ENCODE measurements at regions not wholly inside any gene's neighbourhood (a gene's known extent, or its start where the extent isn't known, plus 50 kb on each side); places are given as distances from the start of the nearest gene placed in this dataset.

DNA sequence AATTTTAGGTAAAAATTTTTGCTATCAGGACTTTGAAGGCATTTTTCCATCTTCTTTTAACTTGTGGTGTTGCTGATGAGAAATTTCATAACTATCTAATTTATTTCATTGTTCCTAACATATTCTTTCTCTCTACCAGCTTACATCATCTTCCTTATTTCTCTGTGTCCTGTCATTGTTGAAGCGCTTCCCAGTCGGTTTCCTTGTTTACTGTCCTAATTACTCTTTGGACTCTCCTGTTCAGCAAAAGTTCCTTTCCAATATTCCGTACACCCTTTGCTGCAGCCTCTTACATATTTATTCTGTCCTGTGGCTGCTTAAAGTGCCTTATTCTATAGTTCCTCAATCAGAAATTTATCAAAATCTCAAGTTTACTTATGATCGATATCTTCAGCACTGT is 609.0 kb upstream of the FZD8 start:
- DNase-seq, result no peak

DNA sequence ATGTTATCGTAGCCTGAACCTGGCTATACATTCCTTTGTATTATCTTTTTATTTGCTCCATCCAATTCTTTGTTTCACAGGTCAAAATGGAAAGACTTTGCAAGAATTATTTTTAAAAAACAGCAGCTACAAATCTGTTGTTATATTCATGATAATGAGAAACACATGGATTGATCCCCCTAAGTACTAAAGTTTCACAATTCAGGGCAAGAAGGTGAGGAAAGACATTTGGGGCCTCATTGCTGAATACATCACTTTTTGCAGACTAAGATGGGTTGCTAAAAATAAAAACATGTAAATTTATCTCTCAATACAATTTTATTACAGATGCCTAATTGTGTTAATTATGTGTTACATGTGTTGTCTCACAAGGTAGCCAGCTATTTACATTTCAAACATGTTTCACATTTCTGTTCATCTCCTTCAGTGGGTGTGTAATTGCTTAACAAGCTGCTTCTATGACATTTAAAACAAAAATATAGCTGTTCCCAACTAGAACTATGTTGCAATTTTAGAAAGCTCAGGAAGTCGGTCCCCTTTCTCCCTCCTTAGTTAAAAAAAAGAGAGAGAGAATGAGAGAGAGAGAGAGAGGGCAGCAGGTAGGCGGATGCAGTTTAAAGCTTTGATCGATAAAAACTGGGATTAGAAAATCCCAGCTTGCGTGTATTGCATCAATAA is 606.3 kb upstream of the FZD8 start:
- DNase-seq, result no peak

DNA sequence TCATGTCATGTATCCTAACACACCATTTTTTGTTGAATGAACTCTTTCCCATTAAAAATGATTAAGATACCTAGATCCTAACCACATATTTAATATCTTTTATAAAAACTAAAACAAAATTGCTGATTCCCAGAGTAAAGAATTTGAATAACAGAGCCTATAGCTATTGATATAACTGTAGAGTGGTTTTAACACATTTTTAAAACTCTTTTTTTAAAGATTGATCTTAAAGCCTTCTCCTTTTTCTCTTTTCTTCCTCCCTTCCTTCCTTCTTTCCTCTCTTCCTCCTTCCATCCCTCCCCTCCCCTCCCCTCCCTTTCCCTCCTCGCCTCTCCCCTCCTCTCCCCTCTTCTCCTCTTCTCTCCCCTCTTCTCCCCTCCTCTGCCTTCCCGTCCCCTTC is 605.4 kb upstream of the FZD8 start:
- no peak for DNase-seq

DNA sequence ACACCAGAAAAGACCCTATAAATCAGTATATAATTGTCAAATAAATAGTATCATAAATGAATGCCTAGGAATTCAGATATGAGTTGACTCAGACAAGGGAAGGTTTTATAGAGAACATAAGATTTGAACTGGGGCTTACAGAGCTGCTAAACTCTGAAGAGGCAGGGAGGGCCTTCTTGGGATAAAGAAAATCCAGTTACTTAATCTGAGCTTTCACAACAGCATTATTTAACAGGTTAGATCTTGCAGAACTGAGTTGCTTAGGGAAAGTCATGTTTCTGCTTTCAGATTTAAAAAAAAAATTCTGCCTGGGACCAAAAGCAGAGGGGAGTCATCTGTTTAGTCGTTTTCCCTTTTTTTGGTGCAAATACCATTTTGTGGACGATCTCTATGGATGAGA is 594.8 kb upstream of the FZD8 start:
- DNase-seq, result no peak

DNA sequence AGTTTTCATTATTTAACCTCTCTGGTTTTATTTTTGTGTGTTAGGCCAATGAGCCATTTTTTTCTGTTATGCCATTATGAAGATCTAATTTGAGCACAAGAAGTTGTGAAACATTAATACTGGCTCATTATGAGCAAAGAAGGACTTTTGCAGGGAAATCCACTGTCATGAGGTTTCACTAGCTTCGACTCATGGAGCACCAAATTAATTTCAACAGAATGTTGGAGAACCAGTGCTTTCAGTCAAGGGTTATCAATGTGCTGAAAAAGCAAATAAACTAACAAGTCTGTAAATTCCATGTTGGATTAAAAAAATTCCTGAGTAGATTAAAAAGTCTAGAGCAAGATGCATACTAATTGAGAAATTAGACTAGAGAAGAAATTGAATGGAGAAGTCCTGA is 594.2 kb upstream of the FZD8 start:
- DNase-seq, result no peak

DNA sequence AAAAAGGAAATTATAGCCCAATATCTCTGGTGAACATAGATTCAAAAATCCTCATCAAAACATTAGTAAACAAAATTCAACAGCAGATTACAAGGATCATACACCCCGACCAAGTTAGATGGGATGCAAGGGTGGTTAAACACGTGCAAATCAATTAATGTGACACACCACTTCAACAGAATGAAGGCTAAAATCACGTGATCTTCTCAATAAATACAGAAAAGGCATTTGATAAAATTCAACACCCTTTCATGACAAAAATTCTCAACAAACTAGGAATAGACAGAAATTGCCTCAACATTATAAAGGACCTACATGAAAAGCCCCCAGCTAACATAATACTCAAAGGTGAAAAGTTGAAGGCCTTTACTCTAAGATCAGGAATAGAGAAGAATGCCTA is 590.8 kb upstream of the FZD8 start:
- no peak for DNase-seq

DNA sequence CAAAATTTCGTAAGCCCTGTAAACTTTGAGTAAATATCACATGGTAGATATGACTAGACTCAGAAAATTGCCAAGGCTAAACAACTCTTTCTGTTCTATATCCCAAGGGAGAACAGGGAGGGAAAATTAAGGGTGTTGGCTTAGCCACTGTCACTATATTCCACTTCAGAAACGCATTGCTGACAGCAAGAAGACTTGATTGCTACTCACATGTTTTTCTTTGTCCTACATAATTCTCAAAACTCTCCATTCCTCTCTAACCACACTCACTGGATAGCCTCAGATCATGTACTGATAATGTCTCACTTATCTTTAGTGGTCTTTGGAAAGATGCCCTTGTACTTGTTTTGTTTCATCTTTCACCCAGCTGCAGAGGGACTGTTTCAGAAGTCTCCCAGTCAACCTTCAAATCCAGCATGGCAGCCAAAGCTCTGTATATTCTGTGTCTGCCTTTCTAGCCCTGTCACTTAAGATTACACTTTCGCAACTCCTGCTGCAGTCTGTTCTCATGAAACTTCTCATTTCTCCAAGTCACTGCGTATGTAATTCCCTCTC is 582.4 kb upstream of the FZD8 start:
- DNase-seq, result no peak

DNA sequence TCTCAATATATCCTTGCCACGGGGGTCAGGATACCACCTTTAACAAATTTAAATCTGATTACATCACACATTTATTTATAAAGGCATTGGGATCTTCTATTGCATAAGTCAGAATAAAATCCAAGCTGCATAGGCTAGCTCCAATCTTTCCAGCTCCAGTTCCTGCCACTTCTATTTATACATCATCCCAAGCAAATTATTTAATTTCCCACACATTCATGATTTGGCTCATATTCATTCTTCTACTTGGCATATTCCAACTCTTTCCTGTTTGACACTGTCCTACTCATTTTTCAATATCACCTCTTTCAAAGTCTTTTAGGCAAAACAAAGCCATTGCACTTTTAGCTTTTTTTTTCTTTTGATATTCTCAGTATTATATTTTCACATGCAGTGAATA is 579.0 kb upstream of the FZD8 start:
- no peak for DNase-seq

DNA sequence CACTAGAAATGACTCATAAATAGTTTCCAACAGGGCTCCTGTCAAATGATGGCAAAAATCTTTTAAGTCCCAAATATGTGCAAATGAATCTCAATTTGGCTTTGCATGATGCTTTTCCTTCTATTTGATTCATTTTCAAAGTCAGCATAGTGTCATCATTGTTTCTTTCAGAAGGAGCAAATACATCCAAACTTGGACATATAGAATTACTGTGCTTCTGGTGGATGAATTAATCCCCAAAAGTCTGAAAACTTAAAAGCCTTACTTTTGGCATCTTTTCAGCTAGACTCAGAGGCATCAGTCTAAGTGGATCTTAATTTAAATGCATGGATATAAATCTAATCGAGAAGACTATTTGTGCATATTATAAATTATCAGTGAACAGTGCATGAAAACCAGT is 578.1 kb upstream of the FZD8 start:
- no peak for DNase-seq

DNA sequence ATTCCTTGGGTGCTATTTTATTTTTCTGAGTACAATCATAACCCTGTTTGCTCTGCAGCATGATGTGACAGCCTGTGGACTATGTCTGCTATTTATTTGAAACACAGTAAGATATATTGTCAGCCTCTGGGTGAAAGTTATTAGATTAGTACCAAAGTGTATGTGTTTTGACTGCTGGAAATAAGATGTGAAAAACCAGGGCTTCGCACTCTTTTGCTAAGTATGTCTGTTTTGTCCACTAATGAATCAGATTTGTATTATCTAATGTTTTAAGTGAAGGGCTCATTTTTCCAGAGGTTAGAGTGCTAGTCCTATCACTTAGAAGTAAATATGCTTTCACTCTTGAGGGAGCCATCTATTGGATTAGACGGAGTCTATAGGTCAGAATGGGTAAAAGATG is 569.8 kb upstream of the FZD8 start:
- DNase-seq, result no peak

DNA sequence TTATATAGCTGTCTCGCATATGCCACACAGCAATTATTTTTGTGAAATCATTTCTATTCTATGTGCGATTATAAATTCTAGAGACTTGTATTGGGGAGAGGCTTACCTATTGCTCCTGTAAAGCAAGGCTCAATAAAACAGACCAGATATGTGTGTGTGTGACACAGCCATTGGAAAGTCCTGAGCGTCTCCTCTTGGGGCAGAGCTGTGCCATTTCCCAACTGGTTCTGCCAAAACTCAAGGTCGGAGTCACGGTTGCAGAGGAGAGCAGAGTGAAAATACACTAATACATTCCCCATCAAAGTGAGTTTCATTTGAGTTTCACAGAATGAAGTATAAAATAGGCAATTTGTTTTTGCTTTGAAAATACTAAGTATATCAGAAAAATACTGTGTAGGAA is 567.4 kb upstream of the FZD8 start:
- DNase-seq, result no peak

DNA sequence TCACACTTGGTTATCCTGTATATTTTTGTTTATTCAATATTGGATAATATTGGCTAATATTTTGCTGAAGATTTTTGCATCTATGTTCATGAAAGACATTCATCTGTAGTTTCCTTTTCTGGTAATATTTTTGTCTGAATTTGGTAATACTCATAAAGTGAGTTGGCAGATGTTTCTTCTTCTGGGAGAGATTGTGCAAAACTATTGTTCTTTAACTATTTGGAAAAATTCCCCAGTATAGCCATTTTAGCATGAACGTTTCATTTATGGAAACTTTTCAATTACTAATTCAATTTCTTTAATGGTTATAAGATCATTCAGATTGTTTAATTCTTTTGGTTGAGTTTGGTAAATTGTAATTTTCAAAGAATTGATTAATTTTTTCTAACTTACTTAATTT is 560.8 kb upstream of the FZD8 start:
- no peak for DNase-seq

DNA sequence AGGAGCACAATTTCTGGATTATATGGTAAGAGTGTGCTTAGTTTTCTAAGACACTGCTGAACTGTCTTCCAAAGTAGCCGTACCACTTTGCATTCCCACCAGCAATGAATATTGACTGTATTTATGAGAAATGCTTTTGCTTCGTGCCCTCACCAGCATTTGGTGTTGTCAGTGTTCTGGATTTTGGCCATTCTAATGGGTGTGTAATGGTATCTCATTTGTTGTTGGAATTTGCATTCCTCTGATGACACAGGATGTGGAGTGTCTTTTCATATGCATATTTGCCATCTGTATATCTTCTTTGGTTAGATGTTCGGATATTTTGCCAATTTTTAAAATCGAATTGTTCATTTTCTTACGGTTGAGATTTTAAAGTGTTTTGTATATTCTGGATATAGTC is 558.5 kb upstream of the FZD8 start:
- no peak for DNase-seq

DNA sequence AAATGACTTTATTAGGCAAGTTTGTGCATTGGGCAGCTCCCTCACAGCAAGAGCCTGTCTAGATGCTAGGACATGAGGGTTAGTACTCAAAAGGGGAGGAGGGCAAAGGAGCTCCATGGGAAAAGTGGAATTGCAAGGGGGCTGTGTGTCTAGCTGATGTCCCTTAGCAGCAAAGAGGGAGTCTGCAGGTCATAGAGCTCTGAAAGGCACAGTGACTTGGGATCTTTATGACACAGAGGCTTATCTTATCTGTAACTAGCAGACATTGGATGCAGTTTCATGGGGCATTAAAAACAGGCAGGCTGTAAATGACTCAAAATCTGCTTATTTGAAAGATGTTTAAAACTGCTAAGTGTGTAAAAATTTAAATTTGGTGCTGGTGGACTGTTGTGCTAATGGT is 556.2 kb upstream of the FZD8 start:
- no peak for DNase-seq

DNA sequence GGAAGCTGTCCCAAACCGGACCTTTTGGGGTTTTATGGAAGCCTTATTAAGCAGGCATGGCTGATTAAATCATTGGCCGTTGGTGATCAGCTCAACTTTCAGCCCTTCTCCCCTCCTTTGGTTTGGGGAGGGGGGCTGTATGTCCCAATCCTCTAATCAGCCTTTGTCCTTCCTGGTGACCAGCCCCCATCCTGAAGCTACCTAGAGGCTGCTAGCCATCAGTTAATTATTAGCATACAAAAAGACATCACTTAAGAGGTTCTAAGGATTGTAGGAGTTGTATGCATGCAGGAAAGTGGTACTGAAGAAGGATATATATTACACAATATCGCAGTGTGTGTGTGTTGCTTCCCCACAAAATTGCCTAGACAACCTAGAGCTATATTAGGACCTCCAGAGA is 553.3 kb upstream of the FZD8 start:
- DNase-seq, result no peak

DNA sequence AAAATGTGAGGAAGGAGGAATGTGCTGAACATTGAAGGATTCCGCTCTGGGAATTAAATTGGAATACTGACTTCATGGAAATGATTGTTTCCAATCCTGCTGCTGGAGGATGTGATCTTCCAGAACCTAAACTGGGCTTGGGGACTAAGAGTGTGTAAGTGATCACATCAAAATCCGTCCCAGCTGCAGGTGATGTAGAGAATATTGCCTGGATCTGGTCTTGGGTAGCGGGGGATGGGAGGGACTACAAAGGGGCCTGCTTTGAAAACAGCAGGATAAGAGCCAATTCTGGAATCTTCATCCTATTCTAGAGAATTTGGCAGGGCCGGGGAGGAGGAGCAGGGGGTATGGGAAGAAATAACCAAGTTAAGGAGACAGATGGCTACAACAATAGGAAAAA is 552.2 kb upstream of the FZD8 start:
- DNase-seq, result no peak

DNA sequence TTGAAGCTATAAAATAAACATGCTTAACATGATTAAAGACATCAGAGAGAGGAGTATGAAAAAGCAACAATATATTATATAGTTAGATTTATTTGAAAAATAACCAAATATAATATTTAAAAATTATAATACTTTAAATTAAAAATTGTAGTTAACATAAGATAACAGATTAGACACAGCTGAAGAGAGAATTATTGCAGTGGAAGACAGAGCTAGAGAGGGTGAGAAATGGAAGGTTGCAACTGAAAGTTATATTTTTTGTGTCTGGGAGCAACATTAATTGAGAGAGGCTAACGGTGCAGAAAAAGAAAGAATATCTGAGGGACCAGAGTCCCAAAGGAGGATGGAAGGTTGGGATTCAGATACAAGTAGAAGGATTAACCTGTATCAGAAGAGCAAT is 548.9 kb upstream of the FZD8 start:
- DNase-seq, result no peak

DNA sequence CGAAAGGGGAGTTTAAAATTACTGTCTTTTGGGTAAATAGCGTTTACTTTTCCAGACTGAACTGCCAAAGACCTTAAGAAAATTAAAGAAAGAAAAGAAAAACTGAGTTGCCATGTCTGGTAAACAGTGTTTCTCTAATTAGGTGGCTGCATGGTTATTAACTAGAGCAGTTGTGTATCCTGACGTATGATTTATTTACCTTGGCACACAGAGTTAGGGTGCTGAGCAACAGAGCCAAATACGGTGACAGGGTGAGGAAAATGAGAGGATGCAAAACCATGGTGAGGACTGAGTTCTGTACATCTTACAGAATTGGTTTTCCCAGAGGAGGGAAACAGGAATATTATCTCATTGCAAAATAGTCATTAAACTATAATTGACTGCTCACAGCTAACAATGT is 546.4 kb upstream of the FZD8 start:
- DNase-seq, result no peak

DNA sequence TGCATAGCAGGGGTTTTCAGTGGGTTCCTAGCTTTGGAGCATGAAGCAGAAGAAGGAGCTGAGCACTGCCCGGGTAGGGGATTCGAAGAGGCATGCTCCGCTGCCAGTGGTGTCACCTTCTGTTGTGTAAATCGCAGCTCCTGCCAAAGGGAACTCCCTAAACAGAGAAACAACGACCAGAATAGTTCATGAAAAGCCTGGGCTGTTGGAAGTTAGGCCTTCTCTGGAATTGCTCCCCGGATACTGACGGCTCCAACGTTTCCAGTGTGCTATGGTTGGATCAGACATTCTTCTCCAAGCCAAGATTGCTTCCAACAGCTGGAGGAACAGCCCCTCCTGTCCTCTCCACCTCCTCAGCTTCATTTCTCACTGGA is 546.0 kb upstream of the FZD8 start:
- no peak for DNase-seq

DNA sequence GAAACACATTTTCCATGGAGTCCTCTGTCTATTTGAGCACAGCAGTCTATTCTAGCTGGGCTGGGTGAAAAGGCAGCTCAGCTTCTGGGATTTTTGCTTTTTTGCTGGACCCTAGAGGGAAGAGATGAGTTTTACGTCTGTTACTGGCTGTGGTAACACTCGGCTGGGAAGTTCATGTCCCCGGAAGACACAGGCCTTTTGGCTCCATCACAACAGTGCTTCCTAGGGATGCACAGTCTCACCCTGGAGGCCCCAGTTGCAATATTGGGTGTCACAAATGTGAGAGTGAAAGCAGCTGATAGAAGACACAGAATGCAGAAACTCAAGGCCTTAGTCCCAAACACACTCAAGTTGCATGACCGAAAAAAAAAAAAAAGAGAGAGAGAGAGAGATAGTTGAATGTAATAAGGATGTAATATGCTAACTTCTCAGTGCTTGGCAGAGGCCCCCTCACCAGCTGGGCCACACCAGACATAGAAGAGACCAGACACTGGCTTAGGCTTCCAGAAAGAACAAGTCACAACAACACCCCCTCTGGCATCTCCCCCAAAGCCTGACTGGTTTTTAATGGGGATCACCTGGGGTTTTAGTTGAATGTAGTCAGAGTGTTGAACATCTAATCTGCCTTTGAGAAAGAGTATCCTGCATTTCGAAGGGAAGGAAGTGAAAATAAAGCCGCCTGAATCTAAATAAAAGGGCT is 545.4 kb upstream of the FZD8 start:
- DNase-seq, result no peak

DNA sequence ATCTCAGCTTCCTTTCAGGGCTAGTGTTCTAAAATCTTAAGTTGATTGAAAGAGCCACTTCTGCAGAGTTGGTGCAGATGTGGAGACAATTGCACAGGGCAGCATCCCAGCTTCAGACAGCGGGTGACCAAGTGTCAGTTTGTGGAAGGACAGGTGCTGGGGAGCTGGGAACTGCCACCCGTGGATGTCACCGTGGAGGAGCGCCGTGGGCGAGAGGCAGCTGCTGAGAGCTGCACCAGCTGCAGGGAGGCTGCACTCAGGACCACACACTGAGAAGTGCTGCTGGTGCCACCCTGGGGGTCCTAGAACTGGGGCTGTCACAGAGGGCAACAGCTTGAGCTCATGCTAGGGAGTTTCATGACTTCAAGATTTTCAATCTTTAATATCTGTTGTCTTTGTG is 543.0 kb upstream of the FZD8 start:
- DNase-seq, result no peak

DNA sequence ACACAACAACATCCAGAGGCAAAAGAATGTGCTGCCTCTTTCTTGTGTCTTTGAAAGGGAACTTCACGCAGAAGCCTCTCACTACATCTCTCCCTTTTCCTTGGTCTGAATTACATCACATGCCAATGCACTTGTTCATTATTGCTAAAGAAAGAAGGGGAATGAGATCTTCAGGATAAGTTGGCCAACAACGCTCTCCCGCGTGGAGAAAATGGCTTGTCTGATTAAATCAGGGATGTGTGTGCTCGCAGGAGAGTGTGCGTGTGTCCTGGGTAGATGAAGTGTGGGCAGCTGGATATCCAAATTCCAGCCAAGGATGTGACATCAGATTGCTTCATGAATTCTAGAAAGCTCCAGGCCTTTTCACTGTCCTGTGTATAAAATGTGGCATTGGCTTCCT is 541.6 kb upstream of the FZD8 start:
- no peak for DNase-seq

DNA sequence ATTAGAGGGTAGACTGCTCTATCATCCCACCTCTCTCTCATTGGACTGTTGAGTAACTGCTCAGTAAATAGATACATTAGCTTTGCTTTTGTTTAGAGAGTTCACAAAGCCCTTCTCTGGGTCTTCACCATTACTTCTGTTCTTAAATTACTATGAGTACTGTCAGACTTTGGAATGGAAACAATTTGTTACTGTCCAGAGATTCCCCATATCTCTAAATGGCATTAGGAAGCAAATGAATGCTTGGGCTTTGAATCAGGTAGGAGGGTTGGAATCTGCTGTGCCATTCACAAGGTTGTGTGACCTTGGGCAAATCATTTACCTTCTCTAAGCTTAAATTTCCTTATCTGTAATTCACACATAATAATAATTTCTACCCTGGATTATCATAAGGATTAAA is 541.0 kb upstream of the FZD8 start:
- DNase-seq, result no peak

DNA sequence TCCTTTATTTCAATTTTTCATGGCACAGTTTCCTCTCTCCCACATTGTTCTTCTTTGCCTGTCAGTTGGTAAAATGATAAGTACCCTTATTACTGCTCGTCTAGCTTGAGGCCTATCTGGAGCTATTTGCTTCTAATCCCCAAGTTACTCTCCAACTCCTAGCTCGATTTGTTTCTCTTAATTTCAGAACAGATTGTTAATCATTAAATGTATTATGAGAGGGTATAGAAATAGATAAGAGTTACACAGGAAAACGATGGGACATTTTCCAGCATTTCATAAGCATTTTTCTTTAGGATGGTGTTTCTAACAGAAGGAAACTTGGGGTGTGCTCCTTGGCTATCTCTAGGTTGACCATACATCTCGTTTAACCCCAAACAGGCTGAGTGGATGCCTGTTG is 540.5 kb upstream of the FZD8 start:
- no peak for DNase-seq
